ENCODE measurements at regions not wholly inside any gene's neighbourhood (a gene's known extent, or its start where the extent isn't known, plus 50 kb on each side); places are given as distances from the start of the nearest gene placed in this dataset.

DNA sequence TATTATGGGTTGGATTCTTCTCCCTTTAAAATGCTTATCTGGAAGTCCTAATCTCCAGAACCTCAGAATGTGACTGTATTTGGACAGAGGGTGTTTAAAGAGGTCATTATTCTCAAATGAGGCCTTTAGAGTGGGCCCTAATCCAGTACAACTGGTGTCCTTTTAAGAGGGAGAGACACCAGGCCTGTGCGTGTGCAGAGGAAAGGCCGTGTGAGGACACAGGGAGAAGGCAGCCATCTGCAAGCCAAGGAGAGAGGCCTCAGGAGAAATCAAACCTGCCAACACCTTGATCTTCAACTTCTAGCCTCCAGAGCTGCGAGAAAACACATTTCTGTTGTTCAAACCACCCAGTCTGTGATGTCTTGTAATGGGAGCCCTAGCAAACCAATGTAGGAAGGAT lies 235.4 kb upstream of the MYO3A start:
- TF ChIP-seq POLR2A (IDR thresholded peaks at IDR 0.05), result no peak
- no peak for TF ChIP-seq CTCF (IDR thresholded peaks at IDR 0.05)
- intact Hi-C loops (cut with DNase I; ENCODE audit: low total_unique reads), result no loop called here
- WGBS, 2 donors, result 52 to 65% methylated on average over 3 of the region's 3 CpGs
- no peak overlapping the region for H3K4me3 ChIP-seq (ENCODE audit: low read depth, poor library complexity, severe bottlenecking)
- no peak for DNase-seq (ENCODE audit: low spot score in 2 of 2)

- TF ChIP-seq POLR2A (IDR thresholded peaks at IDR 0.05) (no peak), CTCF (IDR thresholded peaks at IDR 0.05) (no peak)
- H3K4me3 ChIP-seq (ENCODE audit: low read depth, poor library complexity, severe bottlenecking), result no peak overlapping the region
- WGBS, 2 donors, result 100% methylated on average over 2 of the region's 2 CpGs
- no peak for DNase-seq (ENCODE audit: low spot score in 2 of 2)
- intact Hi-C loops (cut with DNase I; ENCODE audit: low total_unique reads), result no loop called here
Measured at GRCh38 chr10:25699631-25700030, 234.4 kb upstream of the MYO3A start.

GRCh38 chr10:25701652-25702051 lies 232.4 kb upstream of the MYO3A start:
- WGBS, 2 donors, result 54 to 60% methylated on average over 15 of the region's 15 CpGs

DNA sequence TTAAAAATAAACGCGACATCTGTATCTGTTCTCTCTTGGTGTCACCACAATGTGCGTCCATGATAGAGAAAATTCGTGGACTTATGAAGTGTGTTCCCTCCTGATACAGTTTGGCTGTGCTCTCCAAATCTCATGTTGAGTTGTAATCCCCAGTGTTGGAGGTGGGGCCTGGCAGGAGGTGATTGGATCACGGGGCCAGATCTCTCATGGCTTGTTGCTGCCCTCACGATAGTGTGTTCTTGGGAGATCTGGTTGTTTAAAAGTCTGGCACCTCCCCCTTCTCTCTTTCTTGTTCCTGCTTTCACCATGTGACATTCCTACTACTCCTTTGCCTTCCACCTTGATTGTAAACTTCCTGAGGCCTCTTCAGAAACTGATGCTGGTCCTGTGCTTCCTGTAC lies 229.4 kb upstream of the MYO3A start:
- intact Hi-C loops (cut with DNase I; ENCODE audit: low total_unique reads), result no loop called here
- H3K4me3 ChIP-seq (ENCODE audit: low read depth, poor library complexity, severe bottlenecking), result no peak overlapping the region
- WGBS, 2 donors, result 68 to 72% methylated on average over 6 of the region's 6 CpGs
- no peak for TF ChIP-seq CTCF (IDR thresholded peaks at IDR 0.05)
- no peak for TF ChIP-seq POLR2A (IDR thresholded peaks at IDR 0.05)
- no peak for DNase-seq (ENCODE audit: low spot score in 2 of 2)

More at GRCh38 chr10:25701652-25702051, 232.4 kb upstream of the MYO3A start:
- DNase-seq (ENCODE audit: low spot score in 2 of 2), result no peak
- TF ChIP-seq POLR2A (IDR thresholded peaks at IDR 0.05) (no peak), CTCF (IDR thresholded peaks at IDR 0.05) (no peak)
- no peak overlapping the region for H3K4me3 ChIP-seq (ENCODE audit: low read depth, poor library complexity, severe bottlenecking)
- intact Hi-C loops (cut with DNase I; ENCODE audit: low total_unique reads), result no loop called here

DNA sequence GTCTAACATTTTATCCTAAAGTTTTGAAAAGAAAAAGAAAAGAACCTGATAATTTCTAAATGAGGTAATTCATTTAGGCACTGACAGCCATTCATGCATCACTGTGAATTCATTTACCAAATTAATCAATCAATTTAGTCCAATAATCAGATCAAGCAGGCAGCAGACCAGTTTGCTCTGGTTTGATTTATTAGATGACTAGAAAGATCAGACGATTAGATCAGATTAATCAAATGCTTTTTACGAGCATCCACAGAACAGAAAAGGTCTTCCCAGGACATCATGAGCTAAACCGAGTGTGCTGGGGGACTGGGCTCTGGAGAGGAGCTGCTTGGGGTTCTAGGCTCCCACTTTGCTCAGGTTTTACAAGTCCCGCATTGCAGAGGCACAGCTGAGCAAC lies 226.5 kb upstream of the MYO3A start:
- intact Hi-C loops (cut with DNase I; ENCODE audit: low total_unique reads), result no loop called here
- no peak overlapping the region for H3K4me3 ChIP-seq (ENCODE audit: low read depth, poor library complexity, severe bottlenecking)
- 51 to 61% methylated on average over 4 of the region's 4 CpGs for WGBS, 2 donors
- DNase-seq (ENCODE audit: low spot score in 2 of 2), result no peak
- no peak for TF ChIP-seq CTCF (IDR thresholded peaks at IDR 0.05)
- no peak for TF ChIP-seq POLR2A (IDR thresholded peaks at IDR 0.05)

DNA sequence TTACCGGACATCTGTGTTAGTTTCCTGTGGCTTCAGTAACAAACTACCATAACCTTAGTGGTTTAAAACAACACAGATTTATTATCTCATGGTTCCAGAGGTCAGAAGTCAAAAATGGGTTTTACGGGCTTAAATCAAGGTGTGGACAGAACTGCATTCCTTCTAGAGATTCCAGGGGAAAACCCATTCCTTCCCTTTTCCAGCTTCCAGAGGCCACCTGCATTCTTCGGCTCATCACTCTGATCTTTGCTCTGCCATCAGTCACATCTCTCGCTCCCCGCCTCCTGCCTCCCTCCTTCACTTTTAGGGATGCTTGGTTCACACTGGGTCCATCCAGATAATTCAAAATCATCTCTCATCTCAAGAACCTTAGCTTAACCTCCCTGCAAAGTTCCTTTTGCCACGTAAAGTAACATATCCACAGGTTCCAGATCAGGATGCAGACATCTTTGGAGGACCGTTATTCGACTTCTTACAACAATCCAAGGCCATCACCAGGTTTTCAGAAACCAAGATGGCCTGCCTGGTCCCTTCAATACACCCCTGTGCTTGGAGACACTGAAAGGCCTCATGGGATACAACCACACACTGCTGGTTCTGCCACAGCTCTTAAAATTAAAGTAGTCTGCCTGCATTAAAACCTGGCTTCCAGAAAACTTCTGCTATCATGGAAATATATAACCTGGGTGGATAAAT lies 225.9 kb upstream of the MYO3A start:
- intact Hi-C loops (cut with DNase I; ENCODE audit: low total_unique reads), result no loop called here
- TF ChIP-seq POLR2A (IDR thresholded peaks at IDR 0.05), result no peak
- no peak for TF ChIP-seq CTCF (IDR thresholded peaks at IDR 0.05)
- no peak for DNase-seq (ENCODE audit: low spot score in 2 of 2)
- WGBS, 2 donors, result 79 to 80% methylated on average over 8 of the region's 8 CpGs
- no peak overlapping the region for H3K4me3 ChIP-seq (ENCODE audit: low read depth, poor library complexity, severe bottlenecking)
